HG03139 (cell line): ENCODE measurements at regions not wholly inside any gene's neighbourhood (a gene's known extent, or its start where the extent isn't known, plus 50 kb on each side); places are given as distances from the start of the nearest gene placed in this dataset.
"Not testable (repeated sequence)": the region's sequence is repeated elsewhere in the genome, so short reads cannot be mapped to it uniquely, and the experiment has no call there.

Experiments
- ATAC-seq: cut with Tn5 transposase; IDR thresholded peaks from one replicate; pipeline ENCODE4 v1.9.1; 2021; ENCODE audit not compliant: unreplicated experiment

DNA sequence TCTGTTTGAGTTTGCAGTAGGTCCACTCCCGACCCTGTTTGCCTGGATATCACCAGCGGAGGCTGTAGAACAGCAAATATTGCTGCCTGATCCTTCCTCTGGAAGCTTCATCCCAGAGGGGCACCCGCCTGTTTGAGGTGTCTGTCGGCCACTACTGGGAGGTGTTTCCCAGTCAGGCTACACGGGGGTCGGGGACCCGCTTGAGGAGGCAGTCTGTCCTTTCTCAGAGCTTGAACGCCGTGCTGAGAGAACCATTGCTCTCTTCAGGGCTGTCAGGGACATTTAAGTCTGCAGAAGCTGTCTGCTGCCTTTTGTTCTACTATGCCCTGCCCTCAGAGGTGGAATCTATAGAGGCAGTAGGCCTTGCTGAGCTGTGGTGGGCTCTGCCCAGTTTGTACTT lies 422.3 kb downstream of the CCDC85A start:
- not testable (repeated sequence) for ATAC-seq

GRCh38 chr2:56613254-56613653 lies 429.5 kb downstream of the CCDC85A start:
- no peak for ATAC-seq

- no peak for ATAC-seq
Observed at GRCh38 chr2:56613920-56614319, 430.1 kb downstream of the CCDC85A start.

- ATAC-seq, result no peak
Observed at GRCh38 chr2:56615760-56616159, 432.0 kb downstream of the CCDC85A start.

- no peak for ATAC-seq
Observed at GRCh38 chr2:56624181-56624580, 440.4 kb downstream of the CCDC85A start.

DNA sequence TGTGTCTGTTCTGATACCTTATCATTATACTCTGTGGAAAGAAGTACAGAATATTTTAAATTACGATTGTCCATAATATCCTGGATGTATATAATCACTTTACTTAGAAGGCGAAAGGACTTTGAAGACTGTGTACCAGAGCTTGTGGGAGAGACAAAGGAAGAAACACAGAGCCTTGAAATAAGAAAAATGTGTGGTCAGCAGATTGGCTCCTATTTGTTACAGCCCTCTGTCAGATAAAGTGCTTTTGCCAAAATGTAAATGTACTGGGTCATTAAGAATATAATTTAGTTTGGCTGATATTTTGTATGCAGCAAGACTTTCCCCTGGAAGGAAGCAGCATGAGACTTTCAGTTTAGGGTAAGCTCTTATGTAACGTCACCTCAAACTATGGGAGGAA lies 443.1 kb downstream of the CCDC85A start:
- ATAC-seq, result no peak

- ATAC-seq, result no peak
Observed at GRCh38 chr2:56630286-56630685, 446.5 kb downstream of the CCDC85A start.

GRCh38 chr2:56647997-56648396 lies 464.2 kb downstream of the CCDC85A start:
- ATAC-seq, result no peak

DNA sequence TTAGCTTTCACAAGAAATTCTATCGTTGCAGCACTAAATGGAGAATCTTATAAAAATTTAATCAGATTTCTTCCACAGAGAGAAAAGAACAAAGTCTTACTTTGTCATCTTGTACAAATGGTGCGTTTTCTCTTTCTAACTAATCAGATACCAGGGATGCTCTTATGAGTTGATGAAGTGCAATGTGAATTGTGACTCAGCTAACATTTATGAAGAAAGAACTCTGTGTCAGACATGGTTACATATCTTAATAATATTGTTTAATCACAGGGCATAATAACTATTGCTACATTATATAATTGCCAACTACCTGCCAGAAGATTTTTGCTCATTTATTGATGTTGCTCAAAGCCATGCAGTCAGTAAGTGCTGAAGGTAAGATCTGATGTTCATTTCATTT lies 465.0 kb downstream of the CCDC85A start:
- ATAC-seq, result no peak

DNA sequence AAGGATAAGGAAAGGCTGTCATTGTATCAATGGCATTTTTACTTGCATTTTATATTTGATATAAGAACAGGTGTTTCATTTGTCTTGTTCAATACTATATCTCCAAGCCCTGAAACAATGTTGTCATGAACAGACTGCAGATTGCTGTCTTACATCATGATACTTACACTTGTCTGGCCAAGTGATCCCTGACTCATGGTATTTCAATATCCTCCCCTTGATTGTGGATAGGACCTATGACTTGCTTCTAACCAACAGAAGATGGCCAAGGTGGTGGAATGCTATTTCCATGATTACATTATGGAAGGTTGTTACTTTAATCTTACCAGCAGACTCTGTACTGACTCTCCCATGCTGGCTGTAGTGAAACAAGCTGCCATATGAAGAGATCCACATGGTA lies 471.1 kb downstream of the CCDC85A start:
- ATAC-seq, result no peak

DNA sequence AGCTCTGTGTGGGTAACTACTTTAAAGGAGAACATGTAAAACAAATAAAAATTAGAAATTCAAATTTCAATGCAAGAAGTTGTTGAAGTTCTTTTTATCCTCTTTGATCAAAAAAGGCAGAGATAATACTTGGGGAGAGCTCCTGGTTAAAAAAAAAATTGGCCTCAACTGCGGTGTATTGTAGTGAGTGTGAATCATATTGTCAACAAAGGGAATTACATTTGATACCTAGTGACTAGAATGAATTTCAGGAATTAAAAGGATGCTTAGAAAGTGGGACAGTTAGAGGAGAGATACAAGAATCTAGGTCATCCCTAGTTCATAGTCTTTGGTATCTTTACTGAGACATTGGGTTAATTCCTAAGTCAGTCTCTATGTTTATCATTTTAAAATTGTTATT lies 473.0 kb downstream of the CCDC85A start:
- ATAC-seq, result no peak

- ATAC-seq, result no peak
Observed at GRCh38 chr2:56666777-56667176, 483.0 kb downstream of the CCDC85A start.

DNA sequence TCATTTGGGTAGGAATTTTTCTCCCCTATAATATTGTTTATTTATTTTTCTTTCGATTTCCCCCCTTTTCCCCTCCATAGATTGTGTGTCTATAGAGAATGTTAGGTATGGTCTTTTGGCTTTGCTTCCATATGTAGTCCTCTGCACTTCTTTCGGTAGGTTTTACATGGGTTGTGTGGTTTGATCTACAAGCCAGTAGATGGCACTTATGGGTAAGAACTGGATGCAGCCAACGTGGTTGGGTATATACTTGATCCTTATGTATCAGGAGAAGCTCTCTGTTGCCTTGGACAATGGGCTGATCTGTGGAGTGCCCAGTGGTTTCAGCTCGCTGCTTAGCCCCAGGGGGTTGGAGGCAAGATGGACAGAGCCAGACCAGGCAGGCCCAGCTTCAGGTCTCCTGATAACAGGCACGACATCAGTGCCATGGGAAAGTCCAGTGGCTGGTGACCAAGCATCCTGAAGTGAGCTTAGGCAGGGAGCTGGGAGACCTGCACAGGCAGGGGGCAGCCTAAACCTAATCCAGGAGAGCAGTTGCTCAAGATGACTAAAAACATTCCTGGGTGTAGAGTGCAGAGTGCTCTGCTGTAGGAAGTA lies 488.3 kb downstream of the CCDC85A start:
- no peak for ATAC-seq

DNA sequence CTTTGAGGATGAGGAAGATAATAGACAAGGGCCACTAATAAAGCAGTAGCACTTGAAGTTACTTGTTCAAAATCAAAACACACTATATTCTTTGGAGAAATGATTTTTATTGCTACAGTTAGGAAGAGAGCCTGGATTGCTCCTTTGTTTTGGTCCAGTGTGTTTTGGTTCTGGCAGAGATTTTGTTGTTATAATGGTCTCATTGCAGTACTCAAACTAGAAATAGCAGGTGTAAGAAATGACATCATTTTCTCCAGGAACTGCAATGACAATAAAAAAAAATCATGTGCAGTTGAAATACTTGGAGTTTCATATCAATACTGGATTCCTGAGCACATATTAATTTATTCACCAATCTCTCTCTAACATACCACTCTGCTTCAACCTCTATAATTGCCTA lies 490.3 kb downstream of the CCDC85A start:
- no peak for ATAC-seq

- no peak for ATAC-seq
Observed at GRCh38 chr2:56676966-56677365, 493.2 kb downstream of the CCDC85A start.

- ATAC-seq, result no peak
Observed at GRCh38 chr2:56680971-56681631, 497.3 kb downstream of the CCDC85A start.

GRCh38 chr2:56681659-56682396 lies 498.0 kb downstream of the CCDC85A start:
- ATAC-seq, result no peak

- ATAC-seq, result no peak
Observed at GRCh38 chr2:56682397-56682760, 498.6 kb downstream of the CCDC85A start.

GRCh38 chr2:56684327-56684726 lies 500.5 kb downstream of the CCDC85A start:
- ATAC-seq, result no peak

DNA sequence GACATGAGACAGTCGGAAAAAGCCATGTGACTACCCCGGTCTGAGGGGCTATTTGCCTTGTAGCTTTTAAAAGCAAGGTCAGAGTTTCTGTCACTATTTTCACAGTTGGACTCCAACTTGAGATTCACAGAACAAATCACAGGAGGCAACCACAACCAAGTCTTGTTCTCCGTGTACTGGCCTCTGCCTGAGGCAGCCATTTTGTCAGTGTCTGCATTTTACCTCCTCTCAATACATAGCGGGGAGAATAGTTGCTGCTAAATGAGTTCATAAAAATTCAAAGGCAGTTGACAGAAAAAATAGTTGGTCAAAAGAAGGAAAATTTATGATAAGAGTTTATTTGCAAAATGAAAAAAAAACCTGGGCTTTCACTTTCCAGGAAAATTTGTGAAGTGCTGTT lies 501.4 kb downstream of the CCDC85A start:
- ATAC-seq, result no peak

- no peak for ATAC-seq
Observed at GRCh38 chr2:56687169-56687568, 503.4 kb downstream of the CCDC85A start.

GRCh38 chr2:56688661-56689060 lies 504.9 kb downstream of the CCDC85A start:
- no peak for ATAC-seq
